Neural progenitor cell (in vitro differentiated cells): ENCODE measurements at regions not wholly inside any gene's neighbourhood (a gene's known extent, or its start where the extent isn't known, plus 50 kb on each side); places are given as distances from the start of the nearest gene placed in this dataset.

ENCODE experiments used
- CTCF ChIP-seq: fragments of 200-600 bp; sonication (generic); IDR thresholded peaks from 2 replicates; pipeline ENCODE4 v1.5.1; 2017; ENCODE audit warnings: antibody characterized with exemption, mild to moderate bottlenecking
- EZH2 ChIP-seq: fragments of 200-600 bp; sonication (generic); IDR thresholded peaks from 2 replicates; pipeline ENCODE4 v1.6.1; 2017; ENCODE audit warnings: antibody characterized with exemption, mild to moderate bottlenecking, moderate library complexity
- EZH2phosphoT487 ChIP-seq: fragments of 200-600 bp; sonication (generic); IDR thresholded peaks from 2 replicates; pipeline ENCODE4 v1.6.1; 2017; ENCODE audit warnings: antibody characterized with exemption

DNA sequence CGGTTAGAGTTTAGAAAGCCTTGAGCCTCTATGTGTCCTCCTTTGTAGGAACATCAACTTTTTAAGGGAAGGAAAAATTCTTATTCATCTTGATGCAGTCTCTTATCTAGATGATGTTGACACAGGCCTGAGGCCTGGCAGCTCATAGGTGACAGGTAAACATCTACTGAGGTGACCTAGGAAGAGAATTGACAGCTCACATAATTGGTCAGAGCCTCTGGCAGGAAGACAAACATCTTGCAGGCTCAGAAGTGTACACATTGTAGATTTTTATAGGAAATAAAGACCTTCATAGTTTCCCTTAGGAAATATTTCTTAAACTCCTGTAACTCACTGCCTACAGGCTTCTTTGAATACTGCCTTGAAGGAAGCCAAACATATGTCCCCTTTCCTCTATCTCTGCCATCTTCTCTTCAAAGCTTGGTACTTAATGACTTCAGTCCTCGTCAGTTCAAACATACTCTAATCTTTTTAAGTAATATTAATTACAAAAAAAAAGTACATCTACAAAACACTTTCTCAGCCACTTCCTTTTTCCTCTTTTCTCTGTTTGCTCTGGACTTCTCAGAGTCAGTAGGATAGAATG is 341.3 kb downstream of the TBL1XR1 start:
- TF ChIP-seq CTCF, result no peak
- no peak for TF ChIP-seq EZH2phosphoT487
- TF ChIP-seq EZH2, result no peak
